H7 (cell line): ENCODE measurements at regions not wholly inside any gene's neighbourhood (a gene's known extent, or its start where the extent isn't known, plus 50 kb on each side); places are given as distances from the start of the nearest gene placed in this dataset.
"Not testable (repeated sequence)": the region's sequence is repeated elsewhere in the genome, so short reads cannot be mapped to it uniquely, and the experiment has no call there.

Experiments used
- DNase-seq: peaks from one replicate; pipeline ENCODE4 v3.0.0; 2012
- H3K27me3 ChIP-seq: 2 replicates; pipeline ENCODE4 v1.6.0; 2011; ENCODE audit warnings: mild to moderate bottlenecking, low read length; ENCODE audit not compliant: control insufficient read depth, insufficient read depth
- H3K36me3 ChIP-seq: replicated peaks from 2 replicates; pipeline ENCODE4 v1.5.1; 2011; ENCODE audit warnings: low read length; ENCODE audit not compliant: control insufficient read depth, insufficient read depth
- H3K4me3 ChIP-seq: 2 replicates; pipeline ENCODE4 v1.5.1; 2011; ENCODE audit warnings: low read depth, mild to moderate bottlenecking, control low read depth, low read length, moderate library complexity; ENCODE audit not compliant: insufficient read depth

DNA sequence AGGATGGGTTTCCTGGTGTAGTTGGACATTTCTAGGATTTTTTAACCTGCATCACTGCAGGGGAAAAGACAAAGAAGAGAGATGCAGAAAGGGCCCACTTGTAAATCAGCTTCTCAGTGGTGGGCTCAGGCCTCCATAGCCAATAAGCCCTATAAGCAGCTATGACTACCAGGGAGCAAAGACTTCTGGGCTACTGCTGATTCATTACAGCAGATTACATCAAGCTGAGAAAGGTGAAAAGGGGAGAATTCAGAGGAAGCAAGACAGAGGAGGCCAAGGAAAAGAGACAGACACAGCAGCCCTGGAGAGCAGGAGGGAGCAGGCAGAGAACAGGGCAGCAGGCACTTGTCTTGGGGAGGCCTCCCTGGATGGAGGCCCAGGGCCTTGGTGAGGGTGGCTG lies 95.2 kb downstream of the KCNA5 start:
- Histone ChIP-seq H3K4me3 (no peak overlapping the region), H3K27me3 (no peaks in the 10 kb centered on the region), H3K36me3 (no peaks in the 10 kb centered on the region)
- no peak for DNase-seq

DNA sequence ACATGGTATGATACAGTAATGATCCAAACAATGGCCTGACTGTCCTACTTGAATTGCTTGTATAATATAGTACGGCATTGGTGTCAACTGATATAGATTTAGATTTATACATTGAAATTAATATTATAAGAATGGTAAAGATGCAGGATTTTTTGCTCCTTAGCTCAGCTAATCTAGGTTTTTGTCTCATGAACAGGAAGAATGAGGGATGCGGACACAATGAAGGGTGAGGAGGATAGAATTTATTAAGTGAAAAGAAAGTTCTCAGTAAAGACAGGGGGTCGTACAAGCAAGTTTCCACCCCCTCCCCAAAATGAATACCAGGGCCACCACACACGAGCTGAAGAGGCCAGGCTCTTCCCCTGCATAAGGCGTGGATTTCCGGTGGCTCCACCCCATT lies 96.1 kb downstream of the KCNA5 start:
- Histone ChIP-seq H3K36me3 (no peaks in the 10 kb centered on the region), H3K4me3 (no peak overlapping the region), H3K27me3 (no peaks in the 10 kb centered on the region)
- DNase-seq: no peak

DNA sequence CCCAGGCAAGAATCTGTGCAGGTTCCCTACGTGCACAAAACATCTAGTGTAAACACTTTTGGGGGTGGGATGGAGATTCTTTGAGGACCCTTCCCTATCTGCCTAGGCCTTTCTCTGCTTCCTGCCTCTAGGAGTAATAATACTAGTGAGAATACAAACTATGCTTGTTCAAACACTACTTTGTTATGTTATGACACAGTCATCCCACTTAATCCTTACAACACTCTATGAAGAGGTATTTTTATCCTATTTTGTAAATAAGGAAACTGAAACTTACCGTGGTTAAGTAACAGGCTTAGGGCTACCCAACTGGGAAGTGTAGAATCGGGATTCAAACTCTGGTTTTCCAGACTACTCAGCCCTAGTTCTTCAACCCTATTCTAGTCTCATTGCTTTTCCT lies 96.5 kb downstream of the KCNA5 start:
- no peaks in the 10 kb centered on the region for H3K36me3 ChIP-seq
- H3K4me3 ChIP-seq: no peak overlapping the region
- DNase-seq: no peak
- H3K27me3 ChIP-seq: no peaks in the 10 kb centered on the region

DNA sequence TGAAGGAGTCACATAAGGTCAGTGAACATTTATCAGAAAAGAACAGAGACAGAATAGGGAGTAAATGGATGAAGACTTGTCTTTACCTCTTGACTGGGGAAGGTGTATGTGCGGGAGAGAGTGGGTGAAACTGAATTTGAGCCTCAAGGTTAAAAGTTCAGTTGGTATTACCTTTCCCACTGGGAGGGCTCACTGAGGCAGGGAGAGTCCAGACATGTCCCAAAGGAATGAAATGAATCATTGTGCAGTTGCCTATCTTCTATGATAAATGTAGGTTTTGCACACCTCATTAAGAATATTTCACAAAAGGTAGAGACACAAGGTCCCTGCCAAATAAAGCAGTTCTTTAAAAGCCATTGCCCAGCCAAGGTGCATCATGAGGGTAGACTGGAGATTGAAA lies 105.2 kb downstream of the KCNA5 start:
- no peak overlapping the region for H3K4me3 ChIP-seq
- H3K27me3 ChIP-seq: no peaks in the 10 kb centered on the region
- H3K36me3 ChIP-seq: no peaks in the 10 kb centered on the region
- no peak for DNase-seq

DNA sequence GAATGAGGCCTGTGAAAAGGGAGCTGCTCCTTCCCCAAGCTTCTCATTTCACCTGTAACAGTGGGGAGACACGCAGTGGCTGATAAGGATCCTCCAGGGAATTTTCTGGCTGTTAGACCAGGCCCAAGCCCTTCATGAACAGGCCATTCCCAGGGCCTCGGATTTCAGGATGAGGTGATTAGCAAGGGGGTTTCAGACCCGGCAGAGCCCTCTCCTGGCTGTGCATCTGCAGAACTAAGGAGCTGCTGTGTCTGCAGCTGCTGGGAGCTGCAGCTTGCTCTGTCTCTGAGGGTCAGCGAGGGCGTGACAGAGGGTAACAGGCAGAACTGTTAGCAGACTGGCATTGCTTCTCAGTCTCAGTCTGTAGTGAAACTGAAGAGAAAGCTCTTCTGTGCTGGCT lies 110.4 kb downstream of the KCNA5 start:
- no peaks in the 10 kb centered on the region for H3K36me3 ChIP-seq
- peak; percentile 70 for DNase-seq
- no peaks in the 10 kb centered on the region for H3K27me3 ChIP-seq

DNA sequence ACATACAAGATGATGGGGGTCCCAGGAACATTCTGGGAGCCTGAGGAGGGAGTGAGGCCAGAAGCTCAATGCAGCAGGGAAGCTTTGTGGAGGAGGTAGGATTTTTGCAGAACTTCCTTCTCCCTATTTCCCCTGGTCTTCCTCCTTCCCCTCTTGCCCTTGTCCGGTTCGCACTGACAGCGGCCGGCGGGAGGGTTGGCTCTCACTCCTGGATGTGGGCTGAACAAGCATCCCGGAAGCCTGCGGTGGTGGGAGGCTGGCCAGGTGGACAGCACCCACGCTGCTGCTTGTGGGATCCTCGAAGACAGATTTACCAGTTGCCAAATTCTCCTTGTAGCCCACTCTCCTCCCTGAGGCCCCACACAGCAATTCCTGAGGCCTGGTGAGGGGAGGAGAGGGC lies 112.2 kb downstream of the KCNA5 start:
- Histone ChIP-seq H3K36me3 (no peaks in the 10 kb centered on the region), H3K4me3 (no peak overlapping the region), H3K27me3 (no peaks in the 10 kb centered on the region)
- DNase-seq: no peak

More for the DNA sequence above, 110.4 kb downstream of the KCNA5 start:
- H3K4me3 ChIP-seq: no peak overlapping the region

DNA sequence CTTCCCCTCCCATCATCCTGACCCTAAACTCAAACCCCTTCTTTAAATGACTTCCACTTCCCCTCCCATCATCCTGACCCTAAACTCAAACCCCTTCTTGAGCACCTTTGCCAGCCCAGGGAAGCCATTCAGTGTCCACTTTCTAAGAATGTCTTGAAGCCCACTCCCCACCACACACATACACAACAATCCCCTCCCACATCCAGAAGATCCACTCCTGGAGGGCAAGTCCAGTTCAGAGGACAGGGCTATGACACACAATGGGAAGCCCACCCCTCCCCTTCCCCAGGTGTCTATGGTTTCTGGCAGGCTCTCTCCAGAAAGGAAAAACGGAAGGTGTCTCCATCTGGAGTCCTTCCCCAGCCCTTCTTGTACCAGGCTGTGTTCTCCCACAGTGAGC lies 117.1 kb downstream of the KCNA5 start:
- Histone ChIP-seq H3K36me3 (no peaks in the 10 kb centered on the region), H3K4me3 (no peak overlapping the region), H3K27me3 (no peaks in the 10 kb centered on the region)
- no peak for DNase-seq

DNA sequence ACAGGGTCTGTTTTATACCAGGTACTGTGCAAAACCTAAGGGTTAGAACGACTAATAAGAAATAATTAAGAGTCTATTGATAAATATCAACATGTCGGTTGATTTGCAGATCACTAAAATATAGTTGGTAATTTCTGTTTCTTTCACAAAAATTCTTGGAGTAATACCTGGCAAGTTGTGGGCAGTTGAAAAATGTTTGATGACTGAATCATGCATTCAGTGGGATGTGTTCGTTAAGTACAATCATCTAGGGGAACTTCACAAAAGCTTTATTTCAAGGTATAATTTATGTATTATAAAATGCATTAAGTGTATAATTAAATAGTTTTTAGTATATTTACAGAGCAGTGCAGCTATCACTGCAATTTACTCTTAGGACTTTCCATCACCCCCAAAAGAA lies 120.0 kb downstream of the KCNA5 start:
- H3K36me3 ChIP-seq: no peaks in the 10 kb centered on the region
- no peak overlapping the region for H3K4me3 ChIP-seq
- H3K27me3 ChIP-seq: no peaks in the 10 kb centered on the region
- DNase-seq: no peak

DNA sequence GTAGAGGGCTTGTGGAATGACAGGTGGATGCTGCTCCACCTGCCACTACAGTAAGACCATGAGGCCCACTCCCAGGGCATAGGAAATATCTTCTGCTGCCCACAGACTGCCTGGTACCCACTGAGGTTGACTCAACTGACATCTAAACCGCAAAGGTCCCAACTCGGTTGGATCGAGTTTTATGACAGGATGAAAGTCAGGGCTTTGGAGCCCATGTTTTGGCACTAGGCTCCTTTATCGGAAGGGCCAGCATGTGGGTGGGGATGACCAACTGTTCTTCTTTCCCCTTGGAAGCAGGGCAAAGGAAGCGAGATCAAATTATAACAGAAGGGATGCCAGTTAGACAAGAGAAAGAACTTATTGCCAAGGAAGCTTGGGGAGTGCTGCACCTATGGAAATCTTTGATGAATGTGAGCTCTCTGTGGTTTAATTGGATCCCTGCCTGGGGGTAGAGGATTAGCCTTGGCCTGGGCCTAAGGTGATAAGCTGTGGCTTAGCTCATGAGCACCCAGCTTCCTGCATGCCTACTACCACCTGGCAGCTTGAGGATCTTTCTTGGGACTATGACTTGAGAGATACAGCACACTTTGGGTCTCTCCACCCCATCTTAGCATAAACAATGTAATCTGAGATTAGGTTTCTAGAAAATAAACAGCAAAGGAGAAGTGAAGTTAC lies 121.8 kb downstream of the KCNA5 start:
- Histone ChIP-seq H3K4me3 (no peak overlapping the region), H3K27me3 (no peaks in the 10 kb centered on the region)
- DNase-seq: no peak

DNA sequence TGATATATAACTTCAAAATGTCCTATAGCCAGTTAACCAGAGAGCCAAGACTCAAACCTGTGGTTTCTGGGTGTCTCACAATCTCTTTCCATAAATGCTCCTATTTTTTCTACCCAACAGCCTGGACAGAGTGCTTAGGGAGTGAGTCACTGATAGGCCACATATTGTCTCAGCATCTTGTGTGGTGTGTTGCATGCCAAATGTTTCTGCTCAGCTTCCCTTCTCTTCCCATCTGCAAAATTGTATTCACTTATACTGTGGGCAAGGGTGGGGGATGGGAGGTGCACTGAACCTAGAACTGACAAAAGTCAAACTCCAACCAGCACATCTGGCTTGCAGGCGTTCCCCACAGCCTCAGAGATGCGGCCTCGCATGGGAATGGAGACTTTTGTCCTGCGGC lies 123.3 kb downstream of the KCNA5 start:
- H3K4me3 ChIP-seq: no peak overlapping the region
- no peaks in the 10 kb centered on the region for H3K36me3 ChIP-seq
- DNase-seq: no peak
- H3K27me3 ChIP-seq: no peaks in the 10 kb centered on the region

More for the DNA sequence above, 121.8 kb downstream of the KCNA5 start:
- H3K36me3 ChIP-seq: no peaks in the 10 kb centered on the region

DNA sequence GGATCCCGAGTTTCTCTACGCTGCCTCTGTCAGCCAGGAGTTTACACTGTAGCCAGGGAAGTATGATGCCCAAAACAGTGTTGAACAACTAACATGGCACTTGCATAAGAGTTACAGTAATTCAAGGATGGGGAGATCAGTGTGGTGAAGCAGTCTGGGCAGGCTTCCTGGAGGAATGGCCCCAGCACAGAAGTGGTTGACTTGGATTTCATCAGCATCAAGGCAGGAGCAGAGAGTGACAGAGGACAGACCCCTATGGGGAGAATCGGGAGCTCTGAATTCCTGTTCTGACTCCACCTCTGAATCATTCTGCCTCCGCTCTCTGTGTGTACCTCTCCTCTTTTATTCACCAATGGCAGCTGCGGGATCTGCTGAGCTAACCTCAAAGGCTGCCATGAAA lies 124.5 kb downstream of the KCNA5 start:
- no peak for DNase-seq
- Histone ChIP-seq H3K4me3 (no peak overlapping the region), H3K27me3 (no peaks in the 10 kb centered on the region), H3K36me3 (no peaks in the 10 kb centered on the region)

DNA sequence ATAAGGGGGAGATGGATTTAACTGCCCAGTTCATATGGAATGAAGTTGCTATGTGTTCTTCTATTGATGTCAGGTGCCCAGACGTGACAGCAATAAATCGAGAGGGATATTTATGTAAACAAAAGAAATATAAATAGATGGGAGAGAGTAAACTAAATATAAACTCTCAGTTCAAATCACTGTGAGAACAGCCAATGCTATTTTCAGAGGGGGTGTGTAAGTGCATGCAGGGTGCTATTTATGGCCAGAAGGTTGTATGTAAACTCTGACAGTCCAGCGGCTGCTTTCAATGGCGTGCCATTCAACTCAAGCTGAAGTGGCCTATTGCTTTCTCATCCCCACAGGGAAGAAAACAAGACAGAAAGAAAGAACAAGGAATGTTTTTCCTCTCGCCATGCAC lies 127.2 kb downstream of the KCNA5 start:
- no peak for DNase-seq
- no peaks in the 10 kb centered on the region for H3K36me3 ChIP-seq
- H3K27me3 ChIP-seq: no peaks in the 10 kb centered on the region
- H3K4me3 ChIP-seq: no peak overlapping the region

DNA sequence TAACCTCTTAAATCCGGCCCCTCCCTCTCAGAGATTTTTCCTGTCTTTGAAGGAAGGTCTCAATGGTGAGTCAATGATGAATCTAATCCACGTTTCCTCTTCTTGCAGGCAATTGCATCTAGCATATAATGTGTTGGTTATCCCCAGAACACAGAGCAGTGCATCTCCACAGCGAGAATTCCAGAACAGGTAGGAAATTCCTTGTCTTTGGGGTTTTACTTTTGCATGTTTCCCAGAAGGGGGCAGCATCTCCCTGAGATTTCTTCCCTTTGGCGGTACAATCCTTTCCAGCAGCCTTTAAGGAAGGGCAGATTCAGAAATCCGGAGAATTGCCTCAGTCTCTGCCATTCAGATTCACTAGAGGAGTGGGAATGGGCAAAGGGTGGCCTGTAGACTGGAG lies 128.0 kb downstream of the KCNA5 start:
- DNase-seq: peak; percentile 77
- Histone ChIP-seq H3K36me3 (no peaks in the 10 kb centered on the region), H3K4me3 (no peak overlapping the region), H3K27me3 (no peaks in the 10 kb centered on the region)

DNA sequence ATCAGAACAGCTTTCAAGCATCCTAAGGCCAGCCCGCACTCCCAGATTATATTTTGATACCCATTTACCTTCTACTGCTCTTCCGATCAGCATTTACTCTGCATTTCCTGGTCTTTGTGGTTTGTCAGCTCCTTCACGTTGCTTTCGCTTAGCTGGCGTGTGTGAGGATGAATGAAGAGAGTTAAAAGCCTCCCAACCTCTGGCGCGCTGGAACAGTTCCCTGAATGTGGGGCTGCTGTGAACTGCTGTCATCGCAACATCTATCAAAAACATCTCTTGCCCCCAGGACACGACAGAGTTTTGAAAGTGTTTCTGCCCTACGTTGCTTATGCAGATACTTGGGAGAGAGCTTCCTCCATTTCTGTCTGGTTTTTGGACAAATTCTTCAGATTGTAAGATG lies 129.2 kb downstream of the KCNA5 start:
- Histone ChIP-seq H3K36me3 (no peaks in the 10 kb centered on the region), H3K4me3 (no peak overlapping the region), H3K27me3 (no peaks in the 10 kb centered on the region)
- DNase-seq: no peak

DNA sequence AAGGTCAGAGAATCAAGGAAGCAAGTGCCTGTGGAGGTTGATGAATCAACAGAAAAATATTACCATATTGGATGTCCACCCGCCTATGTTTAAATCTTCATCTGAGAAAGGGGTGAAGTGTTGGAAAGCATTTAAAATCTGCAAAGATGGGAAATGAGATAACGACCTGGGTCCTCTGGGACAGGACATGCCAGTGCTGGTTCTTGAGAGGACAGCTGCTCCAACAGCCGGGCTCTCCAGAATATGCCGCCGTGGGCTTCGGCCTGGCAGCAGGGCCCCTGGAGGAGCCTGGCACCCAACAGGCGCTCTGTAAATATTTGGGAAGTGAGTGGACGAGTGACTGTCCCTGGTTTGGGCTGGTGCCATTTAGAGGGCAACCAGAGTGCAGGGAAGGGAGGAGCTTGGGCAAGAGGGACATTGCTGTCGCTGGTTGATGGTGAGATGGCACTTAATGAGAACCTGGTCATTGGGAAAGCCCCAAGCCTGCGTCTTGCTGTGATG lies 129.9 kb downstream of the KCNA5 start:
- no peaks in the 10 kb centered on the region for H3K27me3 ChIP-seq
- H3K36me3 ChIP-seq: no peaks in the 10 kb centered on the region
- no peak overlapping the region for H3K4me3 ChIP-seq
- no peak for DNase-seq

DNA sequence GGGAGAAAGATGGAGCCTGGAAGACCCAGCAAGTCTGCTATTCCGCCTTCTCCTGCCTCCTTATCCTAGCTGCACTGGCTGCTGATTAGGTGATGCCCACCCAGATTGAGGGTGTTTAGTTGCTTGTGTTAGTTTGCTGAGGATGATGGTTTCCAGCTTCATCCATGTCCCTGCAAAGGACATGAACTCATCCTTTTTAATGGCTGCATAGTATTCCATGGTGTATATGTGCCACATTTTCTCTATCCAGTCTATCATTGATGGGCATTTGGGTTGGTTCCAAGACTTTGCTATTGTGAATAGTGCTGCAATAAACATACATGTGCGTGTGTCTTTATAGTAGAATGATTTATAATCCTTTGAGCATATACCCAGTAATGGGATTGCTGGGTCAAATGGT lies 131.7 kb downstream of the KCNA5 start:
- H3K4me3 ChIP-seq, DNase-seq, H3K27me3 ChIP-seq, H3K36me3 ChIP-seq: not testable (repeated sequence)
